ENCODE measurements at regions not wholly inside any gene's neighbourhood (a gene's known extent, or its start where the extent isn't known, plus 50 kb on each side); places are given as distances from the start of the nearest gene placed in this dataset.
A peak's percentile ranks its signal among the peaks of the same experiment; 100 is the strongest.
"Not testable (repeated sequence)": the region's sequence is repeated elsewhere in the genome, so short reads cannot be mapped to it uniquely, and the experiment has no call there.

DNA sequence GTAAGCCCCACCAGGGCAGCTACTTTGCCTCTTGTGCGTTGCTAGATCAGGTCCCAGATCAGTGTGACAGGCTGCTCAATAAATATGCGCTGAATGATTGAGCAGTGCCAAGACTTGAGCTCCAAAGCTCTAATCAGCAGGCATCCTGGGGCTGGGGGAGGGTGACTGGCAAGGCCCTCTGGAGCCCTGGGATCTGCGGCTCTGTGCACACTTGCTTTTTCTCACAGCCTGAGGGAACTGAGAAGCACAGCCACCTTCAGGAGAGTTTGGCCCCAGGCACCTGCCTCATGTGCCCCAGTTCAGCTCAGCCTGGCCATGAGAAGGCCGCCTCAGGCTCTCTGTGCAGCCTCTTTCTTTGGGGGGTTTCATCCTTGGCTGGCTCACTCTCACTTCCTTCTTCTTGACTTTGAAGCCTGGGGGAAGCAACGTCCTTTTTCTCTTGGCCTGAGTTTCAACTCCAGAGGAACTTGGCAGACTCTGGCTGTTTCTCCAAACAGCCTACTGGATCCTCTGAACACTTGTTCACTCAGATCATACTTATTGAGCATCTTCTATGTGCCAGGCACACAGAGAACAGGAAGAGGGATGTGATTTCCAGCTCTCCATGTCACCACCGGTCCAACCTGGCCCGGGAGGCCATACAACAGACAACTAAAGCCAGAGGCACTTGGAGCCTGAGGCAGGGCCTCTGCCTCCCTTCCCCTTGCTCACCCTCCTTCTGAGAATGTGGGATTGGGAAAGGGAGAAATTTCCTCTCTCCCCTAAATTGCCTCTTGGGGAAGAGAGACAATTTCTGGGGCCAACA lies 114.0 kb downstream of the VEGFA start:
- DNase-seq = no peak

DNA sequence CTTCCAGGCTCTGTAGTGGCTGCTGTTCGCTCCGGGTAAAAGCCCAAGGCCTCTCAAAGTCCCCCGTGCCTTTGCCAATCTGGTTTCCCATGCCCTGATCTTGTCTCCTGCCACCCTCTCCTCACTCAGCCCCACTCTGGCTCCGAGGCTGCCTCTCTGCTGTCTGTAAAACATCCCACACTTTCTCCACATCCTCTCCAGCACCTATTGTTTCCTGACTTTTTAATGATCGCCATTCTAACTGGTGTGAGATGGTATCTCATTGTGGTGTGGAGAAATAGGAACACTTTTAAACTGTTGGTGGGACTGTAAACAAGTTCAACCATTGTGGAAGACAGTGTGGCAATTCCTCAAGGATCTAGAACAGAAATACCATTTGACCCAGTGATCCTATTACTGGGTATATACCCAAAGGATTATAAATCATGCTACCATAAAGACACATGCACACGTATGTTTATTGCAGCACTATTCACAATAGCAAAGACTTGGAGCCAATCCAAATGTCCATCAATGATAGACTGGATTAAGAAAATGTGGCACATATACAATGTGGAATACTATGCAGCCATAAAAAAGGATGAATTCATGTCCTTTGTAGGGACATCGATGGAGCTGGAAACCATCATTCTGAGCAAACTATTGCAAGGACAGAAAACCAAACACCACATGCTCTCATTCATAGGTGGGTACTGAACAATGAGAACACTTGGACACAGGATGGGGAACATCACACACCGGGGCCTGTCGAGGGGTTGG lies 112.9 kb downstream of the VEGFA start:
- DNase-seq = not testable (repeated sequence)

DNA sequence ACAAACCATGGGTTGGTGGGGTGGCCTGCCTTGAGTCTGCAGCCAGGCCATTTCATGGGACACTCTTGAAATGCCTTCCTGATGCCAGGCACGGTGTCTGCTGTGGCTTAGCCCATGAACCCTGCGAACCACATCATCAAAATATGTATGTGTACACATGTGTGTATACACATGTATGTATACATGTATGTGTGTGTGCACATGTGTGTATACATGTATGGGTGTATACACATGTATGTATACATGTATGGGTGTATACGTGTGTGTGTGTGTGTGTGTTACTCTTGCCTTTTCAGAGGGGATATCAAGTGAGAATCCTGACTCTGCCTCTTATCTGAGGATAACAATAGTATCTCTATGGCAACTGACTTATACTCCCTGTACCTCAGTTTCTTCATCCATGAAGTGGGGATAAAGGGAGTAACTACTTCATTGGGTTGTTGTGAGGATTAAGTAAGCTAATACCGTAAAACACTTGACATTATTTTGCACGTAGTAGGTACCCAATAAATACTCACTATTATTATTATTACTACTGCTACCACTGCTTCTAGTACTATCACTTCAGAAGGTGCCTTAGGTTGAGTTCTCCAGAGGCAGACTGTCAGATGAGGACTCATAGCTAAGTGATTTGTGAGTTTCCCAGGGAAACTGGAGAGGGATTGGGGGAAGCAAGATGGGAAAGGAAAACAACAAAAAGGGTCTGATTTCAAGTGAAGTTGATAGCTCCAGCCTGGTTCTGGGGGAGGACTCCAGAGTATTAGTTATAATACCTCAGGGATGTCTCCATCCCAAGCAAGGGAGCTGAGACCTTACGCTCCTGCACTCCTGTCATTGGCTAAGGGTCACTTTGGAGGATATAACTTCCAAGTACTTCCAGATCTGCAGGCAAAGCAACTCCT lies 110.5 kb downstream of the VEGFA start:
- no peak for DNase-seq

DNA sequence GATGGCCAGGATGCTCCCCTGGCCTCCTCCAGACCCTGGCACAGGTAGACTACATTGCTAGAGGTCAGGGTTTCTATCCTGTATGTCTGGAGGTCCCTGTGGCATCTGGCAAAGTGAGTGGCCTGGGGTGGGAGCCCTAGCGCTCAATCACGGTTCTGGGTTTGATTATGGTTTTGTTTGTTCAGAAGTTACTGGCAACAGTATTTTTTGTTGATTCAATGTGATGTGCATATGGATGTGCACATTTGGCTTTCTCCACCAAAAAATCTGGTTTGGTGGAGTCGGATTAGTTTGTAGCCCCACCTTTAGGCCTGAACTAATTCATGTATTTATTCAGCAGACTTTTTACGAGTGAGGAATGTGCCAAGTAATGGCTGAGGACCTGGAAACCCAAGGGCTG lies 109.7 kb downstream of the VEGFA start:
- no peak for DNase-seq

DNA sequence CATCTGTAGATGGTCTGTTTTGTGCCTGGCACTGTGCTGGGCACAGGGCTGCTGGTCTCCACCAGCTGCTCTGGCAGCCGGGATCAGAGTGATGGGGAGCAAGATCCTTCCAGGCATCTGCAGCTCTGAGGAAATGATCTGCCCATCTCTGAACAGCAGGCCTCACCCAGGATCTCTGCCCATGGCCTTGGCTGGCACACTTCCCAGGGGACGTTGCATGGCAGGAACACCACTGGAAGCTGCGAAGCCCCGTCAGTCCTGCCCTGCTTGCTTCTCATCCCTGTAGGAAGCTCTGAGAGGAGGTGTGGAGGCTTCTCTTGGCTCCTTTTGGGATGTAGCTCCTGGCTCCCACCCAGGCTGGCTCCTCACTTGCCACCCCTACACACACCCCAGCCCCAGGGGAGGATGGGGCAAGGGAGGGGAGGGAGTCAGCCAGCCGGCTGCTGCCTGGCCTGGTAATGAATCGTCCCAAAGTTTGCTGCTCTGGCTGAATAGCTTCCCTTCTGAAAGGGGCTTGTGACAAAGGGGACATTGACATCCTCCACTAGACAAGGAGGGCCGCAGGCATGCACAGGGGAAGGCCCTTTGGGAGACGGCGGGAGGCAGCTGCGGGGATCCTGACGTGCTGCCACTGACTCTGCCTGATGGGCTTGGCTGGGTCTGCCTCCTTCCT lies 108.9 kb downstream of the VEGFA start:
- no peak for DNase-seq

DNA sequence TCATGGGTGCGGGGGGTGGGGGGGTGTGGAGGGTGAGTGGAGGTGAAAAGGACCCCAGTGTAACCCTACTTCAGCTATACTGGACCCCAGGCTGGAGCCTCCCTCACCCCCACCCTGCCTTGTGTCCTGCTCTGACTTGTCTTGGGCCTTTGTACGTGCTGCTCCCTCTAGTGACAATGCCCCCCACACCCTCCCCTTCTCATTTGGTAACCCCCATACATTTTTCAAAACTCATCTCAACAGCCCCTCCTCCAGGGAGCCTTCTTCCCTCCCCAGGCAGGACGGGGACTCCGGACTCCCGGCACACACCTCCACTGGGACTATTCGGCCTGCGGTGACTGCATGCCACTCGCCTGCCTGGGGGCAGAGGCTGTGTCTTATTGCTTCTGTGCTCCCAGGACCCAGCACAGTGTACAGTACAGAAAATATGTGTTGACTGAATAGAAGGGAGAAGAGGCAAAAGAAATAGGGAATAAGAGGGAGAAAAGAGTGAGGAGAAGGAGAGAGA lies 108.2 kb downstream of the VEGFA start:
- DNase-seq = no peak

DNA sequence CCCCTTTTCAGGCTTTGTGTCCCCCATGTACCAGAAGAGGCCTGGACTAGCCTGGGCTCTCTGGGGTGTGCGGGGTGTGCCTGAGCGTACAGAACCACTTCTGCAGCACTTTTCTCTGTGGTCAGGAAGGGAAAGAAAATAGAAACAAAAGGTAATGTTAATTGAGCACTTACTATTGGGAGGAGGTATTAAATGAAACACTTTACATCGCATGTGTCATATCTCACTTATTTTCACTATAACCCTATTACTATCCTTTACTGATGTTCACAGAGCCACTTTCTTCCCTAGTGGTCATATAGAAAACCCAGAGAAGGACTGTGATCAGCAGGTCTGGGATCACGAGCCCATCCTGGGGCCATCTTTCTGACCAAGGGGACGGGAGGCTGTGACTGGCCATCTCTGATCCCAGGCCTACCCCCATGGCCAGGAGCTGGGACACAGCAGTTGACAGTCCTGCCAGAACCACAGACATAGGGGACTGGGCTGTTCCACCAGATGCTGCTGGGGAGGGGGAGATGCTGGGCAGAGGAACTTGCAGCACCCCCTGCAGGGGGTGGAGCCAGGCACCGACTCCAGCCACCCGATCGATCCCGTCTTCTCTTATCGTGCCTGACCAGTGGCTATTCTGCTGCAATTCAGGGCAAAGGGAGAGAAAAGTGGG lies 107.6 kb downstream of the VEGFA start:
- DNase-seq = no peak

DNA sequence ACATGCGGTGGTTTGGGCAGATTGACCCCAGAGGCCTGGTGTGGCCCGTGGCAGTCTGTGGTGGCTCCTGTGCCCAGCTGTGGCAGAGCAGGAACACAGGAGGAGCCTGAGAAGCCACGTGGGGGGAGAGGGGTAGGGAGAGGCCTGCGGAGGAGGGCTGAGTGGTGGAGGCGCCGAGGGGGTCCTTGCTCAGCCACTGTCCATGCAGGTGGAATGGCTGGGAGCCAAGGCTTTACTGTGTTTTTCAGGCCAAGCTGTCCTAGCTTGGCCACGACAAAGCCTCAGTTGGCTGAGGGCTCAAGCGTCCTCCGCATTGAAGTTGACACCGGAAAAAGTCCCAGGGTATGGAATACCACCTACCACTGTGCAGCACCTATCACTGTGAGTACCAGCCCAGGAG lies 107.0 kb downstream of the VEGFA start:
- no peak for DNase-seq

DNA sequence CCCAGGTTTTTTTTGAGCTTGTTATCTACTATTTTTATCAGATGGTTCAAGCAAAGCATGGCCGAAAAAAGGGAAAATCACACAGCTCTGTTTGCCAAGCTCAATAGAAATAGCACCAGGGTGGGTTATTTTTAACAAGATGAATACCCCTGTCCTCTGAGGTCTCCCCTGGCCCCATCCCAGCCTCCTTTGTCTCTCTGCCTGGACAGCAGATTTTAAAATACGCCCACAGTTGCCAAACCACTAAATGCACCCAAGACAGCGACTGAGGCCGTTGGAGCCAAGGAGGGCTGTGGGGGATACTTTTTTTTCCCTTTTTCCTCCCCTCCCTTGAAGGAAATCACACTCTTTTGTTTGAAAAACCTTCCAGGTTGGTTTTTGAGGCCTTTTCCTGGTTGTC lies 106.6 kb downstream of the VEGFA start:
- no peak for DNase-seq

DNA sequence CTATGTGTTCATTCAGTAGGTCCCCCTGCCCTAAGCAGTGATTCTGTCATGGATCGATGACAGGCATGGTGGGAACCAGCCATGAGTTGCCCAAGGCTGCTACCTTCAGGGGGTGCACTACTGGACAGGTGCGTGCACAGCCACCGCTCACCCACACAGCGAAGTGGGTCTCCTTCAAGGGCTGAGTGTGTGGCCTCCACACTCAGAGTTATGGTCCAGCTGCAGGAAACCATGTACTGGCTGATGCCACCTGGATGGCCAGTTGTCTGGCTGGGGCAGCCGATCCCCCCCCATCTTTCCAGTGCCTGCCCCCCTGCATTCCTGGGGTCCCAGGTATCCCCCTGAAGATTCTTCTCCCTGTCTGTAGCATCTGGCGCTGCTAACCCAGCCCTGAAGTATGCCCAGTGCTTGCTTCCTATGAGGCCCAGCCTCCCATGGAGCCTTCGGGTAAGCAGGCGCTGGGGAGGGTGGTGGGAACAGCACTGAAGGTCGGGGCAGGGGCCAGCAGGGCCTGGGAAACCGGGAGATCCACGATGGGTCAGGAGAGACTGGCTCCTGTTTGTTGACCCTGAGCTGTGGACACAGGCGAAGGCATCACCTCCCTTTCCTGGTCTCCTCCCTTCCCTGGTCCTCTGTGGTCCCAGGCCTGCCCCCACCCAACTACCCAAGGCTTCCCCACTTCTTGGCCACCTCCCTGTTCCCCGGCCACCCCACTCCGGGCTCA lies 106.0 kb downstream of the VEGFA start:
- DNase-seq = no peak

DNA sequence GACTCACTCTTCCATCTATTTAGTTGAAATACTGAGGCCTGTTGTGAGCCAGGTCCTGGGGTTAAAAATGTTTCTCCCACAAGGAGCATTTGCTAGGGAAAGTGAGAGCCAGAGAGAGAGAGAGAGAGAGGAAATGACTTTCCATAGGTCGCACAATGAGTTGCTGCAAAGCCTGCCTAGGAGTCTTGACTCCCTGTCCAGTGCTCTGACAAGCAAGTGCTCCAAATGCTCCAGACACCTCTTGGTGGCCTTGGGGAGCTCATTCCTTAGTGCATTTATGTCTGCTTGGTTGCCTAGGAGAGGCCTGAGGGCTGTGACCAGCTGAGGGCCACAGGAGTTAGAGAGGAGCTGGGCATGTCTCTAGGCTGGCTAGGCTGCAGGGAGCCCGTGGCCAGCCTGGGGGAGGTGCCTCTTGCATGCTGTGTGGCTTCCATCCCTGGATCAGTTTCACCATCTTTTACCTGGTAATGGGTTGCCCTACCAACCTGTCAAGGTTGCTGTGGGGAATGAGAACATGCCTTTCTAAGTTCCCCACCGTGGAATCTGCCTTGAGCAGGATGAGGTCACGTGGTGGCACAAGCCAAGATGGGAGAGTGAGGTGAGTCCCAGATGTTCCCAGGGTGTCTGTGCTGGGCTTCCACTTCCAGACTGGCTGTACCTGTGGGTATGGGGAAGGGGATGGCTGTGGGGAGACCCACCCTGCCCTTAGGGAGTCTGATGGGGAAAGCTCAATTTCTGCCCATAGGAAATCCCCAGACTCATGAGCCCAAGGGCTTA lies 105.0 kb downstream of the VEGFA start:
- DNase-seq = no peak

DNA sequence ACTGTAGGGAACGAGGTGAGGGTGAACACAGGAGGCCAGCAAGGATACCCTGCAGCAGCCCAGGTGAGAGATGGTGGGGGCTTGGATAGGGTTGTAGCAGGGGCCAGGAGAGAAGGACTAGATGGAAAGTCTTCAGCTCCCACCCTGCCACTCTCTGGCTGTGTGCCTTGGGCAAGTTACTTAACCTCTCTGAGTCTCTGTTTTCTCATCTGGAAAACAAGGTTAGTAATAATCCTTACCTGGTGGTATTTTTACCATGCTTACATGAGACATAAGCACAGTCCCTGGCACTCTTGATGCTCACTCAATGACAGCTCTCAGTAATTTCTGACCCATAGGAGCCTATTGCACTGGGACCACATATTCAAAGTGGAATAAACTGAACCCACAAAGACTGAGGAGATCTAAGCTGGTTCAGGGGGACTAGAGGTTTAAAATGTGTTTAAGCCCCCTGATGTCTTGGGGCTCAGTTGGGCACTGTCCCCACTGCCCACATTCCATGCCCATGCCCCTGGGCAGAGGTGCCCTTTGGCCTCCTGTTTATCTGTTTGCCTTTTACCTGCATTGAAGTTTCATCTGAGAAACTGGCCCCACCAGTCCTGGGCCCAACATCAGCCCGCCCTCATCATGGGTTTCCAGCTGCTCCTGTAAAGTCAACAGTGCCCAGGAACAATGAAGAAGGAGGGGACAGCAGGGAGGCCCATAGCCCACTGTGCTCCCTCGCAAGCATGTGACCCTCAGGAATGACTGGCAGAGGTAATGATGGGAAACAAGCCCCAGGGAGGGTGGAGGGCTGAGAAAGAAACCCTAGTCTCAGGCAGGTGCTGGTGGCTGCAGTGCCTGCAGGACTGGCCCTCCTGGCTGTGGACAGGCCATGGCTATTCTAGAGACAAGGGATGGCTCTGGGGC lies 104.0 kb downstream of the VEGFA start:
- no peak for DNase-seq

DNA sequence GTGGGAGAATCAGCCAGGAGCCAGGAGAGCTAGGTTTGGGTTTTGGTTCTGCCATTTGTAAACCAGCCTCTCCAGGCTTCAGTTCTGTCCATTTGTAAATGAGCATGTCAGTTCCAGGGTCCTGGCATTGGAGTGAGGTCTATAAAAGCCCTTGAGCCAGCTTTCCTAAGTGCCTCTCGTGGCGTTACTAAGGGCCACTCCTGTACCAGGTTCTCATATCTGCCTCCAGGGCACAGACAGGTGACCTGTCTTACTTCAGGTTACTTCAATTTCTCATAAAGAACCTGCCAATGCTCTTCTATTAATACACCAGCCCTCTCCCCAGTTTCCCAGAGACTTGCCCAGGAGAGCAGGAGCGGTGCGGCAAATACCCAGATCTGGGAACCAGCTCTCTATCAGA lies 101.9 kb downstream of the VEGFA start:
- no peak for DNase-seq

DNA sequence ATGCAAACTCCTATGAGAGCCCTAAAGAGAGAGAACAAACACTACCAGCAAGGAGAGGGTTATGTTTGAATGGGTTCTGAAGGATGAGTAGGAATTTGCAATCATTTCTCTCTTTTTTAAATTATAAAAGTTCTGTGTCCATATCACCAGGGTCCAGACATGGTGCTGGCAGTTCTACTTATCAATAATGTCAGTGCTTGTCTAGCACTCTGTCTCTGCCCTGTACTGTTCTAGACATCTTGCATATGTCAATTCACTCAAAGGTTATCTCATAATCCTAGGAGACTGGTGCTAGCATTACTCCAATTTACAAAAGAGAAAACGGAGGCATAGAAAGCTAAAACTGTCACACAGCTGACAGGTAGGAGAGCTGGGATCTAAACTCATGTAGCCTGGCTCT lies 101.3 kb downstream of the VEGFA start:
- no peak for DNase-seq

DNA sequence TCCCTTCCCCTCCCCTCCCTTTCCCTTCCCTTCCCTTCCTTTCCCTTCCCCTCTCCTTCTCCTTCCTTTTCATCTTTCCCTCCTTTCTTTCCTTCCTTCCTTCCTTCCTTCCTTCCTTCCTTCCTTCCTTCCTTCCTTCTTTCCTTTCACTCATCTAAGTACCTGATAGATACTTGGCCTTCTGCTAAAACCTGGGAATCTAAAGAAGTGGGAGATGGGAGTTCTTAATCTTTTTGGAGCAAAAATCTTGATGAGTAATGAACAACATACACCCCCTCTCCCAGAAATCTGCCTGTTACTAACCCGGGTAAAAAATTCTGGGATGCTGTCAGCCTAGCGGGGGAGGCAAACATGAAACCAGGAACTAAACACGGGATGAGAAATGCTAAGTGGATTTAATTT lies 100.7 kb downstream of the VEGFA start:
- DNase-seq = peak; percentile 66

DNA sequence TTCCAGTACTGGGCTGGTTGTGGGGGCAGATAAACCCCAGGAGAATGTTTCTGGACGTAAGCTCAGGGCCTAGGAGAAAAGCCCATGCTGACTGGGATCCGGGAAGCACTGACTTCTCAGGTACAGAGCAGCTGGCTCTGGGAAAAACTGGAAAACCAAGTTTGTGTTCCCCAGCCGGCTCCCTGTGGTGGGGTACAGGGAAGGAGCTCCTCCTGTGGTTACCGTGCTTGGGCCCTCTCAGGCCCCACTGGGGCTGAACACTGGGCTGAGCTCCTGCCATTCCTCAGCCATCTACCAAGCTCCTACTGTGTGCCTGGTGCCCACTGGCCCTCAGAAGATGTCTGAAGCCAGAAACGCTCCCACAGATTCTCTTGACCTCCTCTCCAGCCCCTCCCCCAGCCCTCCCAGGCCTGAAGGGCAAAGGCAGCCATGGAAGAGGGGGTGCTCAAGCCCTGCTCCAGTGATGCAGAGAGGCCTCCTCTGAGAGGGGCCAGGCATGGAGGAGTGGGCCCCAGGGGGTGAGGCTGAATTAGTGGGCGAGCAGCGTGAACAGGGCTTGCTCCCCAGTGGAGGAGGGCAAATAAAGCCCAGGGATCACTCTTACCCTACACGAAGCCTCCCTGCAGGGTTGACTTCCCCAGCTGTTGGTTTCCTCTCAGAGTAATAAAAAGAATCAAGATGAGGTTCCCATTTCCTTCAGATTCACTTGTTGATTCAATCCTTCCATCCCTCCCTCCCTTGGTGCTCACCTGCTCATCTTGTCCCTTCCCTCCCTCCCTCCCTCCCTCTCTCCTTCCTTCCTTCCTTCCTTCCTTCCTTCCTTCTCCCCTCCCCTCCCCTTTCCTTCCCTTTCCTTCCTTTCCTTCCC lies 100.0 kb downstream of the VEGFA start:
- DNase-seq = no peak

DNA sequence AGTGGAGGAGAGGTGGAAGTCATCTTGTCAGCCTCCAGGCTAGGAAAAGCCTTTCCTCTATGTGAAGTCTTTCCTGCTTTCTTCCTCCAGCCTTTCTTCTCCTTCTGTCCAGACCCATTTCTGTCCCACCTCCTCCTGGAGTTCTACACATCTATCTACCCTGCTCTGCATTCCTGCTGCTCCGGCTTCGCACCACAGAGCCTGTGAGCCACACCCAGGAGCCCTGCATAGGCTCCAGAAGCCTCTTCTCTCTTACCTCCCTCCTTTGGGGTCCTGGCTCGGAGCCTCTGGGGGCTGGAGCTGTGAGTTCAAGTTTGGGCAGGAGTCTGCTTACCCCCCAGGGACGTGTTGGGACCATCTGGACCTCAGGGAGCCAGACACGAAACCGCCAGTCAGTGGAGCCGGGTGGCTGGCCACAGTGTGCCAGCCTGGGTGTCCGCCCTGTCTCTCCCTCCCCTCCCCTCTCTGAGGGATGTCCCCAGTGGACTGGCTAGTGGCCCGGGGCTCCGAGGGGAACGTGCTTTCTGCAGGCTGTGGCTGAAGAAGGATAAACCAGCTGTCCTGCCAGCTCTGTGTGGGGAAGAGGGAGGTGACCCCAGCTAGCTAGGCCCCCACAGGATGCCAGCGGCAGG lies 99.2 kb downstream of the VEGFA start:
- no peak for DNase-seq

DNA sequence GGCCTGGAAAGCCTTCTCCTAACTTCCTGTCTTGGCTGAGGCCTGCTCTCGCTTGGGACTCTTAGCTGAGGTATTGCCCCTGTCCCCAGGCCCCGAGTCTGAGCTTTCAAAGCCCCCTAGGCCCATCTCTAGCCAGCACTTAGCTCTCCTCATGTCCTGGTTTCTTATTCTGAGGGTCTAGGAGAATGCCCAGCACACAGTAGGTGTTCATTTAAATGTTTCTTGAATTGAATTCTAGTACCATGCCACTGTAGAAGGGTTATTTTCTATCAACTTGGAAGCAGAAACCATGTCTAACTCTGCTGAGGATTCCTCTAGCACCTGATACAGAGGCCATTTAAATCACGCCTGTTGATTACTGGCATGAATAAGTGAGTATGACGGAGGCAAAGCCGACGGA lies 98.5 kb downstream of the VEGFA start:
- DNase-seq = no peak

All from fibroblast of skin of abdomen (primary cell).